NCI-H774 (cell line): ENCODE measurements at regions not wholly inside any gene's neighbourhood (a gene's known extent, or its start where the extent isn't known, plus 50 kb on each side); places are given as distances from the start of the nearest gene placed in this dataset.
"Not testable (repeated sequence)": the region's sequence is repeated elsewhere in the genome, so short reads cannot be mapped to it uniquely, and the experiment has no call there.

ENCODE experiments used
- DNase-seq: peaks from one replicate; lab custom pipeline; 2025; lab: John Stamatoyannopoulos, UW

DNA sequence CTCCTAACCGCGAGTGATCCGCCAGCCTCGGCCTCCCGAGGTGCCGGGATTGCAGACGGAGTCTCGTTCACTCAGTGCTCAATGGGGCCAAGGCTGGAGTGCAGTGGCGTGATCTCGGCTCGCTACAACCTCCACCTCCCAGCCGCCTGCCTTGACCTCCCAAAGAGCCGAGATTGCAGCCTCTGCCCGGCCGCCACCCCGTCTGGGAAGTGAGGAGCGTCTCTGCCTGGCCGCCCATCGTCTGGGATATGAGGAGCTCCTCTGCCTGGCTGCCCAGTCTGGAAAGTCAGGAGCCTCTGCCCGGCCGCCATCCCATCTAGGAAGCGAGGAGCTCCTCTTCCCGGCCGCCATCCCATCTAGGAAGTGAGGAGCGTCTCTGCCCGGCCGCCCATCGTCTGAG is 58.8 kb upstream of the ANKRD30BL start:
- not testable (repeated sequence) for DNase-seq

DNA sequence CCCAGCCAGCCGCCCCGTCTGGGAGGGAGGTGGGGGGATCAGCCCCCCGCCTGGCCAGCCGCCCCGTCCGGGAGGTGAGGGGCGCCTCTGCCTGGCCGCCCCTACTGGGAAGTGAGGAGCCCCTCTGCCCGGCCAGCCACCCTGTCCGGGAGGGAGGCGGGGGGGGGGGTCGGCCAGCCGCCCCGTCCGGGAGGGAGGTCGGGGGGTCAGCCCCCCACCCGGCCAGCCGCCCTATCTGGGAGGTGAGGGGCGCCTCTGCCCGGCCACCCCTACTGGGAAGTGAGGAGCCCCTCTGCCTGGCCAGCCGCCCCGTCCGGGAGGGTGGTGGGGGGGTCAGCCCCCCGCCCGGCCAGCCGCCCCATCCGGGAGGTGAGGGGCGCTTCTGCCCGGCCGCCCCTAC is 60.1 kb upstream of the ANKRD30BL start:
- DNase-seq = not testable (repeated sequence)

DNA sequence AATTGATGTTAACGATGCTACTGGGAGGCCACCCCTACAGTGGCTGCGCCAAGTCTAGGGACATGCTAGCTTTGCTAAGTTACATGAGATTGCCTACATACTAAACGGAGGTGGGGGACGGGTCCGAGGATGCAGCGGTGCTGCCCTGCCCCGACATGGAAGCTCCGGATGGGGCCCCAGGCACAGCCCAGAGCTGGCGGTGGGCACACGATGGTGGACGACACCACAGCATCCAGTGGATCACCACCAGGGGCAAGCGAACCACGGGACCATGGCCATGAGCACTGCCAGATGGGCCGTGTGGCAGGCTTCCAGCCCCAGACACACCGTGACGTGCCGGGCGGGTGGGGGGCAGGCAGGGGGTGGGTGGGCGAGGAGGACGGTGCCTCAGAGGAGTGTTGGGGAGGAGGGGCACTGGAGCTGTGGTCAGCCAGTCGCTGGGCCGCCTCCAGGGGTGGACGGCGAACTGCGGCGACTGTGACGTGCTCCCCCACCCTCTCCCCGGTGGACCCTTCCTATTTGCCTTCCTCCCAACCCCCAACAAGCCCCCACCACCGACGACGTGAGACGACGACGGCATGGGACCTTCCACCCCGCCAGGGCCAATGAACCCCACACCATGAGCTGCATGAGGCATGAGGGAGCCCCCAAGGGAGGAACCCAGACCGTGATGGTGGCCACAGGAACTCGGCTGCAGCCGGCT is 90.6 kb upstream of the ANKRD30BL start:
- DNase-seq = no peak

DNA sequence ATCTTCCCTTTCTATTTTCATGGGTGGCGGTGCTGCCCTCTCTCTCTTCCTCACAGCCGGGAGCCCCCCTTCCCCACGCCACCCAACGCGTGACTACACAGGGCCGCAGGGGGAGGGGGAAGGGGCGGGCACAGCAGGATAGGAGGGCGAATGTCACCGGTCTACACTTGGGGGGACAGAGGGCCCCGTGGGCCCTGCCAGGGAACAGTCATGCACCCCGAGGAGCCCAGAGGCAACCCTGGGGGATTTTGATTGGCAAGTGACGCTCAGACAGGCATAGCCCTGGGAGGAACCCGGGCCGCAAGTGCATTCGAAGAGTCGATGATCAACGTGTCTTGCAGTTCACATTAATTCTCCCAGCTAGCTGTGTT is 91.1 kb upstream of the ANKRD30BL start:
- no peak for DNase-seq

DNA sequence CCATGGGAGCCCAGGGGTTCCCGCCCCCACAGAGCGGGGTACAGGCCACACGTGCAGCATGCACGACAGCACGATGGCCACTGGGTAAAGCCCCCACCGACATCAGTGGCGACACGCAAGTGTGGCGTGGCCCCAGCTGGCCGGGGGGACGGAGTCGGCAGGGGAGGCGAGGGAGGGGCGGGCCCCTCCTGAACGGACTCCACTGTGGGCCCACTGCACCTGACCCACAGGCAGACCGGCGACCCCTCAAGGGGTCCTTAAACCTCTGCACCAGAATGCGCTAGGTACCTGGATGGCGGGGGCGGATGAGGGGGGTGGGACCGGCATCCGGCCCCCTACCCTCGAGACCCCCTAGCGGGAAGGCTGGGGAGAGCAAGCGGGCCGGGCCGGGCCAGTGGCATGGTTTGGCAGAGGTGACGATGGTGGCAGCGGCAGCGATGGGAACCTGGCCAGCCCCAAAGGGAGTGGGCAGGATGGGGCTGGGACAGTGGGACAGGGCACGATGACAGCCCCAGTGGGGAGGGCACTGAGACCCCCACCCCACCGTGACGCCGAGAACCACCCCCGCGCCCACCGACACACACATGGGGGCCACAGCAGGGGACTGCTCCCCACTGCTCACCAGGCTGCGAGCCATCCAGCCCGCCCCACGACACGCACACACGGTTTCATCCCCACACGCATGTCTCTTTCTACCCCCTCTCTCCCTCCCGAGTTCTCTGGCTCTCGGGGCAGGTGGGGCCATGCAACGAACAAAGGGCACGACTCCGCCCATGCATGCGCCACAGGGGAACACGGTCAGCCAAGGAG is 91.9 kb upstream of the ANKRD30BL start:
- no peak for DNase-seq

DNA sequence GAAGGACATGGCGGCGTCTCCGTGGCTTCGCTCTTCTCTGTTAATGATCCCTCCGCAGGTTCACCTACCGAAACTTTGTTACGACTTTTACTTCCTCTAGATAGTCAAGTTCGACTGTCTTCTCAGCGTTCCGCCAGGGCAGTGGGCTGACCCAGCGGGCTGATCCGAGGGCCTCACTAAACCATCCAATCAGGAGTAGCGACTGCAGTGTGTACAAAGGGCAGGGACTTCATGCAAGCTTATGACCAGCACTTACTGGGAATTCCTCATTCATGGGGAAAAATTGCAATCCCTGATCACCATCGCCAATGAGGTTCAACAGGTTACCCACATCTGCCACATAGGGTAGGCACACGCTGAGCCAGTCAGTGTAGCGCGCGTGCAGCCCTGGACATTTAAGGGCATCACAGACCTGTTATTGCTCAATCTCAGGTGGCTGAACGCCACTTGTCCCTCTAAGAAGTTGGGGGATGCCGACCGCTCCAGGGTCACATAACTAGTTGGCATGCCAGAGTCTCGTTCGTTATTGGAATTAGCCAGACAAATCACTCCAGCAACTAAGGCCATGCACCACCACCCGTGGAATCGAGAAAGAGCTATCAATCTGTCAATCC is 92.7 kb upstream of the ANKRD30BL start:
- not testable (repeated sequence) for DNase-seq

DNA sequence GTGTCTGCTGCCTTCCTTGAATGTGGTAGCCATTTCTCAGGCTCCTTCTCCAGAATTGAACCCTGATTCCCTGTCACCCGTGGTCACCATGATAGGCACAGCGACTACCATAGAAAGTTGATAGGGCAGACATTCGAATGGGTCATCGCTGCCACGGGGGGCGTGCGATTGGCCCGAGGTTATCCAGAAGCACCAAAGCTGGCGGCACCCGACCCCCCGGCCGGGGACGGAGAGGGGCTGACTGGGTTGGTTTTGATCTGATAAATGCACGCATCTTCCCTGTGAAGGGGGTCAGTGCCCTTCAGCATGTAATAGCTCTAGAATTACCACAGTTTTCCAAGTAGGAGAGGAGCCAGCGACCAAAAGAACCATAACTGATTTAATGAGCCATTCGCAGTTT is 94.0 kb upstream of the ANKRD30BL start:
- DNase-seq = no peak

DNA sequence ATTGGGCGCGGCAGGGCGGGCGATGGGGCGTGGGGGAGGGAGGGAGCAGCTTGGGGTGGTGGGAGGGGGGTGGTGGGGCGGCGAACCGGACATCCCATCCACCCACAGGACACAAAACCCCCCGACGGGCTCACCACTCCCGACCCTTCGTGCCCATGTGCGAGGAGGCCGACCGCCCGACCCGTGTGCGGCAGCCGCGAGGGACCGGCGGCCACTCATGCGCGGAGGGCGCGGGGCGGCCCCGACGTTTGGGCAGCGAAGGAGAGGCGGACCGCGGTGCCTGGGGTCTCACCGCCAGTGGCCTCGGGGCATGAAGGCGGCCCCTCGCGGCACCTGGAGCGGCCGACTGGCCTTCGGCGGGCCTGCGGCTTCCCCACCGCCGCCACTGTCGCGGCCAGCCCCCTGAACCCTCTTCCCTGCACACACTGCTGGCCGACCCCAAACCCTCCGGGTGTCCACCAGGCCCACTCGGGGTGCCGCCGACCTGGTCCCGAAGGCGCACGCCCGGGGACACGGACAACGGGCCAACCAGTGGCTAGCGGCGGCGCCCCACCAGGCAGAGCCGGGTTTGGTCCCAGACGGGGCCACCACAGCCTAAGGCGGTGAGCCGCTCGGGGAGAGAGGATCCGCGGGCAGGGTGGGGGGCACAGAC is 94.6 kb upstream of the ANKRD30BL start:
- DNase-seq = no peak

DNA sequence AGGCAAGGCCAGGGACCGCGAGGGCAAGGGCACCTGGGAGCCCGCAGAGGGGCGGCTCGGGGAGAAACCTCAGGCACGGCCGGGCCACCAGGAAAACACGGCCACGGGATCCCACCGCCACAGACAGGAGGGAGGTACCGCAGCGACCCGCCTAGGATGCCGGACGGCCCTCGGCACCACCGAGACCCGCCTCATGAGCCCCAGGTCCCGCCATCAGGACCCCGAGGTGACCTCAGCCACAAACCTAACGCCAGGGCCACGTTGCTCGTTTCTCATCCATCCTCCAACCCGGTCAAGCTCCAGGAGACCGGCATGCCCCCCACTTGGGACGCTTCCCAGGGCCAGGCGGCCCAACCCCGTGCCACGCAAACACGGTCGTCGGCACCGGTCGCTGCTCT is 95.2 kb upstream of the ANKRD30BL start:
- not testable (repeated sequence) for DNase-seq

DNA sequence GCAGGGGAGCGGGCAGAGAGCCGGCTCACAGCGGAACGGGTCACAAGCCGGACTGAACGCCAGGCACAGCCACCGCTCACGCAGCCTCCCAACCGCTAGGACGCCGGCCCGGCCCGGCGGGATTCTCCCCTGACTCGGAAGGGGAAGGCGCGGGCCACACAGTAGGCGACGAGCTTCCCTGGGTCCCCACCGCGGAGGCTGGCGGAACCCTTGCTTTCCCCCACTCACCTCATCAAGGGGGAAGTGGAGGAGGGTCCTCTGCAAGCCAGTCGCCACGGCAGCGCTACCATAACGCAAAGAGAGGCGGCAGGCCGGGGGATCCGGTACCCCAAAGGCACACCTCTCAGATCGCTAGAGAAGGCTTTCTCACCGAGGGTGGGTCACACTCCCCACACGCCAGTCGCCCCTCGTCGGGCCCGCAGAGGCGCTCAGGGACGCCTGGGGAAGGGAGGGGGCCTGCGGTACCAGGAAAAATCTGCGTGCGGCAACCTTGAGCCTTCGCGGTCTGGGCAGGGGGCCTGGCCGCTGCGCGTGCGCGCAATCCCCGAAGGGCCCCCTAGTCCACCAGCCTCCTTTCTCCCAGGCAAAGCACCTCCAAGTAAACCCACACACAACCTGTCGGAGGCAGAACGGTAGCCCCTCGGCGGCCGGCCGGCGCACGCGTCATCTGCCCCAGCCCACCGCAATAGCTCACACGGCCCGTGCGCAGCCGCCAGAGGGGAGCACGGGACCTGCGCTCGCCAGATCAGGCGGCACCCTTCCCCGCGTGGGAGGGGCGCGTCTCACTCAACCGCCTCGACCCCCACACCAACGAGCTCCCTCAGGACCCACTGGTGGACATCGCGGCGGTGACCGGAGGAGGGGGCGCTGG is 95.8 kb upstream of the ANKRD30BL start:
- DNase-seq = not testable (repeated sequence)

DNA sequence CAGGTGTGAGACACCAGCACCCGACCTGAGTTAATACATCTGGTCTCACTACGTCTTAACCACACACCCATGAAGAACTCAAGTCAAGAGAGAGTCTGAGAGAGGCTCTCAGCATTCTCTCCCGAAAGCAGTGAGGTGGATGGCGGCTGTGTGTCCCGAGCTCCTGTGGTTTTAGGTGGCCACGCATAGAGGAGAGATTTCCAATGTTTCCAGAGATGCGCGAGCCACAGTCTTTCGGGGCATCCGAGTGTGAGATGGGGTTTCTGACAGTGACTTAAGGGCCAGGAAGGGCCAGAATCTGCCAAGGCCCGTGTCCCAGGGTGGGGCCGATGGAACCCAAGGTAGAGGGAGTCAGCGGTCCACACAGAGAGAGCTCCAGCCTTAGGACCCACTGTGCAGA is 97.5 kb upstream of the ANKRD30BL start:
- DNase-seq = not testable (repeated sequence)

DNA sequence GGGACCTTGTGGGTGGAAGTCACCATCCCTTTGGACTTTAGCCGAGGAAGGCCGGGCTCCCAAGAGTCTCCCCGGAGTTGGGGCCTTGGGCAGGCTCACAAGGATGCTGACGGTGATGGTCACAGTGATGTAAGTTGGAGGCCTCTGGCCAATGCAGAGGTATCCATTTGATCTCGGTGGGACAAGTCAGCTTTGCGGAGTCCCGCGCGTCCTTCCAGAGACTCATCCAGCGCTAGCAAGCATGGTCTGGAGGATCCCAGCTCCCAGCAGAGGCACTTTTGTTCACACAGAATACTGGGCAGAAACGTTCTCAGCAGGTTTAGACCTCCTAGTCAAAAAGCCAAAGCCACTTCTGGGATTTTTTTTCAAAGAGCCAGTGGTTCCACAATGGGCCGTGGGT is 103.8 kb upstream of the ANKRD30BL start:
- not testable (repeated sequence) for DNase-seq

DNA sequence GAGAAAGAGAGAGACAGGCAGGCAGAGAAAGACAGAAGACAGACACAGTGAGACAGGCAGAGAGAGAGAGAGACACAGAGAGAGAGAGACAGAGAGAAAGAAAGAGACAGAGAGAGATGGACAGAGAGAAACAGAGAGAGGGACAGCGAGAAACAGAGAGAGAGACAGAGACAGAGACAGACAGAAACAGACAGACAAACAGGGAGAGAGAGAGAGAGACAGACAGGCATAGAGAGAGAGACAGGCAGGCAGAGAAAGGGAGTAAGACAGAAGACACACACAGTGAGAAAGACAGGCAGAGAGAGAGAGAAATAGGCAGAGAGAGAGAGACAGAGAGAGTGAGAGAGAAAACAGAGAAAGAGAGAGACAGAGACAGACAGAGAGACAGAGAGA is 105.3 kb upstream of the ANKRD30BL start:
- no peak for DNase-seq

DNA sequence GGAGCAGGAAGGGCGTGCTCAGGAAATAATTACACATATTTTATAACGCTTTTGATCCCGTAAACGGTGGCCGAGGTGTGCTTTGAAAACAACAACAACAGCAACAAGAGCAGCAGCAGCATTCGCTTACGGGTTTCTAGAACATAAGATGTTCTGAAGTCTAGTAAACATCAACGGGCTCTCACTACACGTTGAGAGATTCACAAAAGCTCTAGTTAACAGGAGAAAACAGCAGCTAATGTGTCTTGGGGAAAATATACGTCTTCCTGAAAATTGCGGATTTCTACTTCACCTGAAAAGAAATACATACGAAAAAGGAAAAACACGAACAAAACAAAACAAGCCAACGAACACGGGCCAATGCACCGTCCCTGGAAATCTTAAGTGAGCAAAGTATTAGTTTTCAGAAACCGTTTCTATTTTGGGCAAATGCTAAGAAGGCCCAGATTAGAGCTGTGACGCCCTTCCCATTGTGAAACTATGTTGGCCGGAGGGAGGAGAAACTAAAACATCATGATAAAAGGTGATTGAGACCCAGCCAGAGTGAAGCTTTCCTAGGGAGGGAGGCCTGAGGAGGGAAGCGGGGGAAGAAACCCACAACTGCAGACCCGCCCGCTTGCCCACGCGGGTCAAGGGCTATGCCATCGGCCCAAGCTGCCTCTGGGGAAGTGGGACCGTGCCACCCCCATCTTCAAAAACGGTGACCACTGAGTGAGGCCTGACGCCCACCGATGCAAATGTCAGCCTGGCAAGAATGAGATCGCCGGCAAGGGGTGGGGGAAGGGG is 105.9 kb upstream of the ANKRD30BL start:
- DNase-seq = not testable (repeated sequence)

DNA sequence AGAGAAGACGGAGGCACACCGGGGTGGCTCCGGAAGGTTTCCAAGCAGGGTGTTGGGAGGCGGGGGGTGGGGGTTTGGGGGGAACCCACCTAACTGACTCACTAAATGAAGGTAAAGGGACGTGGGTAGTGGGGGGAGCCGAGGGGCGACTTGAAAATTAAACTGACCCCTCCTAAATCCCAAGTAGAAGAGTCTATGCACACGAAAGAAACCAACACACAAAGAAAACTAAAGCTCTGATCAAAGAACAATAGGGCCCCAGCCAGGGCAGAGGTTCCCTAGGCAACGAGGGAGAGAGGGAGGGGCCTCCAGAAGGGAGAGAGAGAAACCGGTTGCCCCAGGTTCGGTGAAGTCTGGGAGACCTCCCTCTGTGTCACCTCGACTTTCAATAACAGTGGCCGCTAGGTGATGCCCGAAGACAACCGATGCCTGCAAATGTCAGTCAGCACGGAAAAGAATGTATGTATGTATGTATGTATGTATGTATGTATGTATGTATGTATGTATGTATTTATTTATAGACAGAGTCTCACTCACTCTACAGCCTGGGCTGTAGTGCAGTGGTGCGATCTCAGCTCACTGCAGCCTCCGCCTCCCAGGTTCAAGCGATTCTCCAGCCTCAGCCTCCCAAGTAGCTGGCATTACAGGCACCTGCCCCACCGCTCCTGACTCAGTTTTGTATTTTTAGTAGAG is 106.7 kb upstream of the ANKRD30BL start:
- not testable (repeated sequence) for DNase-seq

DNA sequence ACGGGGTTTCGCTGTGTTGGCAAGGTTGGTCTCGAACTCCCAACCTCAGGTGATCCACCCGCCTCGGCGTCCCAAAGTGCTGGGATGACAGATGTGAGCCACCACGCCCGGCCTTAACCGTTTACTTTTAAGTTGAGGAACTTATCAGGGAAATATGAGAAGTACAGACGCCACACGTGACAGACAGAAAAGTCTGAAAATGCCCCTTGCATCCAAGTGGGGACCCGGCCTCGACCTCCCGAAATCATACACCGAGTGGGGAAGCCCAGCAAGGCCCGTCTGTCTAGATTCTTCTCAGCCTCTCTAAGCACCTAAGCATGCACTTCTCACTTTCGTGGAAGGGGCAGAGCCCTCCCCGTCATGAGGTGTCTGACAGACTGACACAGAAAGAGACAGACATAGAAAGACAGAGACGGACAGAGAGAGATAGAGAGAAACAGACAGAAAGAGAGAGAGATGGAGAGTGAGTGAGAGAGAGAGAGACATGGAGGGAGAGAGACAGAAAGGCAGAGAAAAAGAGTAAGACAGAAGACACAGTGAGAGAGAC is 107.3 kb upstream of the ANKRD30BL start:
- no peak for DNase-seq

DNA sequence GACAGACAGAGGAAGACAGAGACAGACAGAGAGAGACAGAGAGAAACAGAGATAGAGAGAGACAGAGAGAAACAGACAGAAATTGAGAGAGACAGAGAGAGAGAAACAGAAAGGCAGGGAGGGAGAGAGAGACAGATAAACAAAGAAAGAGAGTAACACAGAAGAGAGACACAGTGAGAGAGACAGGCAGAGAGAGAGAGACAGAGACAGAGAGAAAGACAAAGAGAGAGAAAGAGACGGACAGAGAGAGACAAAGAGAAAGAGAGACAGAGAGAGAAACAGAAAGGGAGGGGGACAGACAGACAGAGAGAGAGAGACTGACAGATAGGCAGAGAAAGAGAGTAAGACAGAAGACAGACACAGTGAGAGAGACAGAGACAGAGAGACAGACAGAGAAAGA is 108.5 kb upstream of the ANKRD30BL start:
- no peak for DNase-seq

DNA sequence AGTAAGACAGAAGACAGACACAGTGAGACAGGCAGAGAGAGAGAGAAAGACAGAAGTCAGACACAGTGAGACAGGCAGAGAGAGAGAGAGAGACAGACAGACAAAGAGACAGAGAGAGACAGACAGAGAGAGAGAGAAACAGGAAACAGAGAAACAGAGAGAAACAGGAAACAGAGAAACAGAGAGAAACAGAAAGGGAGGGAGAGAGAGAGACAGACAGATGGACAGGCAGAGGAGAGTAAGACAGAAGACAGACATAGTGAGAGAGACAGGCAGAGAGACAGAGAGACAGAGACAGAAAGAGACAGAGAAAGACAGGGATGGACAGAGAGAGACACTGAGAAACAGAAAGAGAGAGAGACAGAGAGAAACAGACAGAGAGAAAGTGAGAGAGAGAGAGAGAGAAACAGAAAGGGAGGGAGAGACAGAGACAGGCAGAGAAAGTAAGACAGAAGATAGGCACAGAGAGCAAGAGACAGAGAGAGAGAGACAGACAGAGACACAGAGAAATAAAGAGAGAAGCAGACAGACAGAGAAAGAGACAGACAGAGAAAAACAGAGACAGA is 109.3 kb upstream of the ANKRD30BL start:
- DNase-seq = no peak

DNA sequence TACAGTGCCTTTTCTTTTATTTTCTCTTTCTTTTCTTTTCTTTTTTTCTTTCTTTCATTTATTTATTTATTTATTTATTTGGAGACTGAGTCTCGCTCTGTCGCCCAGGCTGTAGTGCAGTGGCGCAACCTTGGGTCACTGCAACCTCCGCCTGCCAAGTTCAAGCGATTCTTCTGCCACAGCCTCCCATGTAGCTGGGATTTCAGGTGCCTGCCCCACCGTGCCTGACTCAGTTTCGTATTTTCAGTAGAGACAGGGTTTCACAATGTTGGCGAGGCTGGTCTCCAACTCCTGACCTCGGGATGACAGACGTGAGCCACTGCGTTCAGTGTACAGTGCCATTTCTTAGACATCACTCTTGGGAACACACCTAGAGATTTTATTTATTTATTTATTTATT is 110.0 kb upstream of the ANKRD30BL start:
- not testable (repeated sequence) for DNase-seq

DNA sequence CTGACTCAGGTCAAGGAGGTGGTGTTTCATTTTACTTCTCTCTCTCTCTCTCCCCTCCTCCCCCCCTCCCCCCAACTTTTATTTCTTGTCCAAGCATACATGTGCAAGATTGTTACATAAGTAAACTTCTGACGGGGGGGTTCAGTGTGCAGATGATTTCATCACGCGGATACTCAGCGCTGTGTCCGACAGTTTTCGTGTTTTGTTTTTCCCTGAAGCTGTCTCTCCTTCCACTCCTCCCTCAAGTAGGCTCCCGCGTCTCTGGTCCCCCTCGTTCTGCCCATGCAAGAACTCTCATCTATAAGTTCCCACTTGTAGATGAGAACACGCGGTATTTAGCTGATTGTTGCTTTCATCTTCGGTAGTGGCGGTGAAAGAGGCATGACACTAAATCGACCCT is 111.0 kb upstream of the ANKRD30BL start:
- no peak for DNase-seq
